ENCODE measurements at regions not wholly inside any gene's neighbourhood (a gene's known extent, or its start where the extent isn't known, plus 50 kb on each side); places are given as distances from the start of the nearest gene placed in this dataset.

DNA sequence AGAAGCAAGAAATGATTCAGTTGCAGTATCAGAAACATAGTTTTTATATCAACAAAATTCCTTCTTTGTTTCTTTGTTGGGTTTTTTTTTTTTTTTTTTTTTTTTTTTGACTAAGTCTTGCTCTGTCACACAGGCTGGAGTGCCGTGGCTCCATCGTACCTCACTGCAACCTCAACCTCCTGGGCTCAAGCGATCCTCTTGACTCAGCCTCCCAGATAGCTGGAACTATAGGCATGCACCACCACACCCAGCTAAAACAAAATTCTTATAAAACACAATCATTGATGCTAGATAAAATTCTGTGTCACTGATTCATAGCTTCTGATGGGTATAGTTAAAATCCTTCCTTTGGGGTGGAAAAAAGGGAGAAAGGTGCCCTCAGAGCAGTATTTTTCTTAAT lies 110.3 kb upstream of the TNFAIP3 start:
- TF ChIP-seq, protein P1, sequence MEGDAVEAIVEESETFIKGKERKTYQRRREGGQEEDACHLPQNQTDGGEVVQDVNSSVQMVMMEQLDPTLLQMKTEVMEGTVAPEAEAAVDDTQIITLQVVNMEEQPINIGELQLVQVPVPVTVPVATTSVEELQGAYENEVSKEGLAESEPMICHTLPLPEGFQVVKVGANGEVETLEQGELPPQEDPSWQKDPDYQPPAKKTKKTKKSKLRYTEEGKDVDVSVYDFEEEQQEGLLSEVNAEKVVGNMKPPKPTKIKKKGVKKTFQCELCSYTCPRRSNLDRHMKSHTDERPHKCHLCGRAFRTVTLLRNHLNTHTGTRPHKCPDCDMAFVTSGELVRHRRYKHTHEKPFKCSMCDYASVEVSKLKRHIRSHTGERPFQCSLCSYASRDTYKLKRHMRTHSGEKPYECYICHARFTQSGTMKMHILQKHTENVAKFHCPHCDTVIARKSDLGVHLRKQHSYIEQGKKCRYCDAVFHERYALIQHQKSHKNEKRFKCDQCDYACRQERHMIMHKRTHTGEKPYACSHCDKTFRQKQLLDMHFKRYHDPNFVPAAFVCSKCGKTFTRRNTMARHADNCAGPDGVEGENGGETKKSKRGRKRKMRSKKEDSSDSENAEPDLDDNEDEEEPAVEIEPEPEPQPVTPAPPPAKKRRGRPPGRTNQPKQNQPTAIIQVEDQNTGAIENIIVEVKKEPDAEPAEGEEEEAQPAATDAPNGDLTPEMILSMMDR (IDR thresholded peaks at IDR 0.05) = no peak
- TF ChIP-seq POLR2A (IDR thresholded peaks at IDR 0.05) (no peak), POLR2AphosphoS5 (IDR thresholded peaks at IDR 0.05) (no peak)
